ENCODE measurements at regions not wholly inside any gene's neighbourhood (a gene's known extent, or its start where the extent isn't known, plus 50 kb on each side); places are given as distances from the start of the nearest gene placed in this dataset.

DNA sequence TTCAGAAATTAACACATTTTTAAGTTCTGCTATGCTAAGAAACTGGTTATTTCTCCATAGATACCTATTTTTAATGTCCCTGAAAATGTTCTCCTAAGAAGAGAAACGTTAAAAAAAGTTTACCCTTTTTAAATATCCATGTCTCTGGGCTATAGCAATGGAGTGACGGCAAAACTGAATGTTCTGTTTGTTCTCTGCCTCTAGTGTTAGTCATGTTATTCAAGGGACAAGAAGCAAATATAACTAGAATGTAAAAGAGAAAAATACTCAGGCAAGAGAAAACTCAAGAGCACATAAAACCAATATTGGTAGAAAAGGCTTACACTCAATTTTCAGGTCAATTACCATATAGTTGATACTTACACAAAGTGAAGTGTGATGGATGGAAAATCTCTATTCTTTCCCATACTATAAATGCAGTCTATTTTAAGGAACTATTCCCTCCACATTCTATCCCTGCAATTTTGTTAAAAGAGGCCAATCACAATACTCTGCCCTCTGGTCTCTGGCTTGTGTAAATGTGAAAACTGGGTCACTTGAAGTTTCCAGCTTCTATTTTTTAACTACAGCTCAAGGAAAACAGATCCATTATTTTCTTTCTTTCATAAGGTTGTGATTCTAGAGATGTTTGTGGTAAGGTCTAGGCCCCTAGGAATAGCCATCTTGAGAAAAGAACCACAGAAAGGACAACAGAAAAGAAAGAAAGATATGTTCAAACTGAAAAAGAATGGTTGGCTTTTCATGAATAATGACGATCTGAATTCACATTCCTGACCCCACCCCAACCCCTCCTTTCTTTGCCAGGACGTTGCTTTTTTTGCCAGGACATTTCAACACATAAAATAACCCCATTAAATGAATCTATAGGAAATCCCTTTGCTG lies 200.3 kb upstream of the FAM83B start:
- Histone ChIP-seq H3K27me3 (no peaks in the 10 kb centered on the region), H3K4me3 (no peak overlapping the region), H3K9ac (ENCODE audit: low read depth in 2 of 2, low read length in 2 of 2) (no peak overlapping the region), H3K4me1 (no peaks in the 10 kb centered on the region), H3K27ac (no peak overlapping the region), H3K36me3 (no peaks in the 10 kb centered on the region), H3K9me3 (no peaks in the 10 kb centered on the region)
- intact Hi-C loops (cut with DNase I): no loop called here
- TF ChIP-seq, protein P1, sequence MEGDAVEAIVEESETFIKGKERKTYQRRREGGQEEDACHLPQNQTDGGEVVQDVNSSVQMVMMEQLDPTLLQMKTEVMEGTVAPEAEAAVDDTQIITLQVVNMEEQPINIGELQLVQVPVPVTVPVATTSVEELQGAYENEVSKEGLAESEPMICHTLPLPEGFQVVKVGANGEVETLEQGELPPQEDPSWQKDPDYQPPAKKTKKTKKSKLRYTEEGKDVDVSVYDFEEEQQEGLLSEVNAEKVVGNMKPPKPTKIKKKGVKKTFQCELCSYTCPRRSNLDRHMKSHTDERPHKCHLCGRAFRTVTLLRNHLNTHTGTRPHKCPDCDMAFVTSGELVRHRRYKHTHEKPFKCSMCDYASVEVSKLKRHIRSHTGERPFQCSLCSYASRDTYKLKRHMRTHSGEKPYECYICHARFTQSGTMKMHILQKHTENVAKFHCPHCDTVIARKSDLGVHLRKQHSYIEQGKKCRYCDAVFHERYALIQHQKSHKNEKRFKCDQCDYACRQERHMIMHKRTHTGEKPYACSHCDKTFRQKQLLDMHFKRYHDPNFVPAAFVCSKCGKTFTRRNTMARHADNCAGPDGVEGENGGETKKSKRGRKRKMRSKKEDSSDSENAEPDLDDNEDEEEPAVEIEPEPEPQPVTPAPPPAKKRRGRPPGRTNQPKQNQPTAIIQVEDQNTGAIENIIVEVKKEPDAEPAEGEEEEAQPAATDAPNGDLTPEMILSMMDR (IDR thresholded peaks at IDR 0.05): no peak
- no peak for DNase-seq

DNA sequence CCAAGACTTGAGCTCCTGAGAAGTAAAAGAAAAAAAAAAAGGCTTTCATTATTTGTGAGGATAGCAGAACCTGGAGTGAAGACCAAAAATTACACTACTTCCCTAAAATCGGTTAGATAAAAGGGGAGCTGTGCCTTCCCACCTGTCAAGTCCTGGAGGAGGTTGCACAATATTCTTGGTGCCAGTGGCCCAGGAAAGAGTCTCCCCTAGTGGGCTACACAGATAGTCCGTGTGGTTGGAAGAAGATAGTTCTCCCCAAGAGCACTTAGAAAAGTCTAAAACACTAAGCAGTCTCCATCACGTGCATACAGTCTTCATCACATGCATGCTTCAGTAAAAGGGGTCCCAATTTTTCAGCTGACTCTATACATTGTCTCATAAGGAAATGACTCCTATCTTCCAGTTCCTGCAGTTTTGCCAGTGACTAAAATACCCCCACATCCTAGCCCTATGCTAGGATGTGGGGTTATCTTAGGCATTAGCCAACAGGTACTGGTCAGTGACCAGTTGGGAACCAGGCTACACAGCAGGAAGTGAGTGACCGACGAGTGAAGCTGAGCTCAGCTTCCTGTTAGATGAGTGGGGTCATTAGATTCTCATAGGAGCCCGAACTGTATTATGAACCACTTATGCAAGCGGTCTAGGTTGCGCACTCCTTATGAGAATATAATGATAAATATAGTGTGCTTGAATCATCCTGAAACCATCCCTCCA lies 199.5 kb upstream of the FAM83B start:
- H3K9me3 ChIP-seq: no peaks in the 10 kb centered on the region
- H3K27me3 ChIP-seq: no peaks in the 10 kb centered on the region
- DNase-seq: no peak
- intact Hi-C loops (cut with DNase I): no loop called here
- H3K27ac ChIP-seq: no peak overlapping the region
- no peak overlapping the region for H3K4me3 ChIP-seq
- TF ChIP-seq, protein P1 (IDR thresholded peaks at IDR 0.05): no peak
- no peak overlapping the region for H3K9ac ChIP-seq (ENCODE audit: low read depth in 2 of 2, low read length in 2 of 2)
- H3K4me1 ChIP-seq: no peaks in the 10 kb centered on the region
- H3K36me3 ChIP-seq: no peaks in the 10 kb centered on the region

DNA sequence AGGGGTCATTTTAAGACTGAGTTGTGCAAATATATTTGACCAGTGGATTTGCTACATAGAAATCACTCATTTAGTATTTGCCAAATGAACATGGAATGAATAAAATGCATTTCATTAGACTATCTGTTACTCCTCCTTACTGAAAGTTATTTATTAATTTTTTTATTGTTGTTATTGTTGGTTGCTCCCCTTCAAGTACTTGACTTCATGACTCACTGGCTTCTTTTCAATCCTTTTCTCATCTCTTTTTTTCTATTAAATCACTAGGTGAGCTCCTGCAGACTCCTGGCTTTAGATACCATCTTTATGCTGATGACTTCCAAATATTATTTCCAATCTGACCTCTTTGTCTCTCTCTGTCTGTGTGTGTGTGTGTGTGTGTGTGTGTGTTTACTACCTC lies 192.2 kb upstream of the FAM83B start:
- no peak for DNase-seq
- intact Hi-C loops (cut with DNase I): no loop called here

DNA sequence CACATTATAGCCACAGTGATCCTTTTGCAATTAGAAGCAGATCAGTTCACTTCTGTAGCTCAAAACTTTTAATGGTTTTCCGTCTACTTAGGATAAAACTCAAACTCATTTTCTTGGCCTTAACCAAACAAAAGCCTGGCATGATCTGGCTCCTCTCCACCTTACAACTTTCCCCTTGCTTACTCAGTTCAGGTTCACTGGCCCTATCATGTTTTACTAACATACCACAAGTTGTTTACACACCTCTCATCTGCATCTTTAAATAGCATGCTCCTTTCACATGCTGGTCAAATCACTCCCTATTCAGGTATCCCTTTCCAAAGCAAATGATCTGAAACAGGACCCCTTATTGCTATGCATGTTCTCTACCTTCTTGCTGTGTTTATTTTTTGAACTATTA lies 191.4 kb upstream of the FAM83B start:
- no peak overlapping the region for H3K4me3 ChIP-seq
- H3K27ac ChIP-seq: no peak overlapping the region
- DNase-seq: no peak
- no peaks in the 10 kb centered on the region for H3K36me3 ChIP-seq
- TF ChIP-seq, protein P1 (IDR thresholded peaks at IDR 0.05): no peak
- intact Hi-C loops (cut with DNase I): no loop called here
- no peaks in the 10 kb centered on the region for H3K4me1 ChIP-seq
- H3K9ac ChIP-seq (ENCODE audit: low read depth in 2 of 2, low read length in 2 of 2): no peak overlapping the region
- no peaks in the 10 kb centered on the region for H3K9me3 ChIP-seq
- no peaks in the 10 kb centered on the region for H3K27me3 ChIP-seq

More for the DNA sequence above, 192.2 kb upstream of the FAM83B start:
- no peak overlapping the region for H3K27ac ChIP-seq
- no peaks in the 10 kb centered on the region for H3K4me1 ChIP-seq
- no peak overlapping the region for H3K4me3 ChIP-seq
- TF ChIP-seq, protein P1 (IDR thresholded peaks at IDR 0.05): no peak
- no peak overlapping the region for H3K9ac ChIP-seq (ENCODE audit: low read depth in 2 of 2, low read length in 2 of 2)
- no peaks in the 10 kb centered on the region for H3K27me3 ChIP-seq
- no peaks in the 10 kb centered on the region for H3K9me3 ChIP-seq
- no peaks in the 10 kb centered on the region for H3K36me3 ChIP-seq

DNA sequence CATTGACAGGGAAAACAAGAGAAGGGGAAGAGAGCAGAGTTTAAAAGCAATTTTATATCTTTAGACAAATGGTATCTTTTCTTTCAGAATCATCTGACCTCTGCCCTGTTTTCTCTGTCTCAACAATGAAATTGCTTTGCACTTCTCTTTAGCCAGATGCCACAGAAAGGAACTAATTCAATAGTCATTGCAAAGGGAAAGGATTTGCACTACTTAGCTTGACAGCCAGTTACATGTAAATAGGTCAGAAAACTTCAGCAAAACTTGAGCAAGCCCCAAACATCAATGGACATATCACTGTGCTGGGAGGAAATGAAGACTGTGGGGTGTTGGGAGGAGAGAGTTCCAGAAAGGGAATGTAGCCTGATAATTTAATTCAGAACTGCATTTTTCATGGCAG lies 181.3 kb upstream of the FAM83B start:
- intact Hi-C loops (cut with DNase I): no loop called here
- Histone ChIP-seq H3K36me3 (no peaks in the 10 kb centered on the region), H3K4me1 (no peaks in the 10 kb centered on the region), H3K9me3 (no peaks in the 10 kb centered on the region), H3K27ac (no peak overlapping the region), H3K9ac (ENCODE audit: low read depth in 2 of 2, low read length in 2 of 2) (no peak overlapping the region), H3K27me3 (no peaks in the 10 kb centered on the region), H3K4me3 (no peak overlapping the region)
- DNase-seq: no peak
- TF ChIP-seq, protein P1 (IDR thresholded peaks at IDR 0.05): no peak
